Endodermal cell (in vitro differentiated cells): ENCODE measurements at regions not wholly inside any gene's neighbourhood (a gene's known extent, or its start where the extent isn't known, plus 50 kb on each side); places are given as distances from the start of the nearest gene placed in this dataset.
"Not testable (repeated sequence)": the region's sequence is repeated elsewhere in the genome, so short reads cannot be mapped to it uniquely, and the experiment has no call there.

ENCODE experiments used
- DNase-seq: peaks from one replicate; pipeline ENCODE4 v3.0.0-alpha.2; 2017
- H3K27ac ChIP-seq: 2 replicates; pipeline ENCODE4 v1.5.1; 2013; ENCODE audit warnings: mild to moderate bottlenecking, low read depth, low read length, moderate library complexity
- H3K27me3 ChIP-seq: 2 replicates; pipeline ENCODE4 v1.6.1; 2013; ENCODE audit warnings: mild to moderate bottlenecking, low read length, moderate library complexity; ENCODE audit not compliant: insufficient read depth, control insufficient read depth, poor library complexity, severe bottlenecking
- H3K36me3 ChIP-seq: 2 replicates; pipeline ENCODE4 v1.7.0; 2013; ENCODE audit warnings: mild to moderate bottlenecking, low read length, moderate library complexity; ENCODE audit not compliant: control insufficient read depth, insufficient read depth
- H3K4me1 ChIP-seq: one replicate; pipeline ENCODE4 v1.7.0; 2013; ENCODE audit warnings: low read length; ENCODE audit not compliant: control insufficient read depth, insufficient read depth
- H3K4me3 ChIP-seq: 2 replicates; pipeline ENCODE4 v1.5.1; 2013; ENCODE audit warnings: mild to moderate bottlenecking, low read length, moderate library complexity
- H3K9ac ChIP-seq: 2 replicates; pipeline ENCODE4 v1.6.1; 2013; ENCODE audit warnings: mild to moderate bottlenecking, low read length, moderate library complexity; ENCODE audit not compliant: poor library complexity, severe bottlenecking; ENCODE audit errors: extremely low read depth
- H3K9me3 ChIP-seq: 2 replicates; pipeline ENCODE4 v1.6.1; 2013; ENCODE audit warnings: mild to moderate bottlenecking, low read length, moderate library complexity; ENCODE audit not compliant: control insufficient read depth
- H3K27ac Mint-ChIP-seq: 2 replicates; pipeline ENCODE4 v1.8.0; 2020; ENCODE audit warnings: mixed read lengths
- H3K27me3 Mint-ChIP-seq: 2 replicates; pipeline ENCODE4 v1.8.0; 2021; ENCODE audit warnings: mild to moderate bottlenecking, mixed read lengths; ENCODE audit not compliant: insufficient read depth
- H3K36me3 Mint-ChIP-seq: 2 replicates; pipeline ENCODE4 v1.8.0; 2020; ENCODE audit warnings: low read depth, mixed read lengths
- H3K4me1 Mint-ChIP-seq: 2 replicates; pipeline ENCODE4 v1.8.0; 2020; ENCODE audit warnings: mixed read lengths
- H3K4me3 Mint-ChIP-seq: 2 replicates; pipeline ENCODE4 v1.8.0; 2020; ENCODE audit warnings: mild to moderate bottlenecking, moderate library complexity, mixed read lengths
- H3K9me3 Mint-ChIP-seq: 2 replicates; pipeline ENCODE4 v1.8.0; 2020; ENCODE audit warnings: mild to moderate bottlenecking, mixed read lengths
- CTCF ChIP-seq: fragments of 200-600 bp; sonication (generic); conservative IDR thresholded peaks from 2 replicates; pipeline ENCODE4 v1.5.0; 2021; ENCODE audit warnings: antibody characterized with exemption, mild to moderate bottlenecking
- WGBS, 2 experiments: methylation state at CpG; one replicate each; pipeline versions ENCODE4 v1.1.5 to v1.1.7; 2013; ENCODE audit warnings: missing lambda C conversion rate in 2 of 2, mixed read lengths in 1 of 2; ENCODE audit not compliant: insufficient coverage in 1 of 2, insufficient read length in 1 of 2; 5-methylcytosine and 5-hydroxymethylcytosine counted together

DNA sequence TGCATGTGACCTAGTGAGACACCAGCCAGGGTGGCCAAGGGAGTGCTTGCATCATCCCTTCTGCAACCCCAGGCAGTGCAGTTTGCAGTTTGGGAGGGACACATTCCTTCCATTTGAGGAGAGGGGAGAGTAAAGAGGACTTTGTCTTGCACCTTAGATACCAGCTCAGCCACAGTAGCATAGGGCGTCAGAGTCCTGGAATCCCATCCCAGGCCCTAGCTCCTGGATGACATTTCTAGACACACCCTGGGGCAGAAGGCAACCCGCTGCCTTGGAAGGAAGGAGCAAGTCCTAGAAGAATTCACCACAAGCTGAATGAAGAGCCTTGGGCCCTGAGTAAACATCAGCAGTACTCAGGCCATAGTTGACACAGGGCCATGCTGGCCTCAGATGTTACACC is 680.4 kb upstream of the IMPG1 start:
- Mint-ChIP-seq H3K36me3 (no peaks in the 10 kb centered on the region), H3K4me1 (no peaks in the 10 kb centered on the region), H3K27ac (no peak overlapping the region), H3K27me3 (peaks cover 1% of the 10 kb centered on the region), H3K9me3 (no peaks in the 10 kb centered on the region), H3K4me3 (no peak overlapping the region)
- no peak for DNase-seq
- H3K9ac ChIP-seq = no peak overlapping the region
- no peaks in the 10 kb centered on the region for H3K36me3 ChIP-seq
- no peaks in the 10 kb centered on the region for H3K4me1 ChIP-seq
- no peak for TF ChIP-seq CTCF
- H3K9me3 ChIP-seq = no peaks in the 10 kb centered on the region
- no peak overlapping the region for H3K27ac ChIP-seq
- no peak overlapping the region for H3K4me3 ChIP-seq
- WGBS, 2 experiments = 93% methylated on average over 2 of the region's 2 CpGs; no CpG with 5 or more reads in 1 of the 2 experiments
- H3K27me3 ChIP-seq = no peaks in the 10 kb centered on the region

DNA sequence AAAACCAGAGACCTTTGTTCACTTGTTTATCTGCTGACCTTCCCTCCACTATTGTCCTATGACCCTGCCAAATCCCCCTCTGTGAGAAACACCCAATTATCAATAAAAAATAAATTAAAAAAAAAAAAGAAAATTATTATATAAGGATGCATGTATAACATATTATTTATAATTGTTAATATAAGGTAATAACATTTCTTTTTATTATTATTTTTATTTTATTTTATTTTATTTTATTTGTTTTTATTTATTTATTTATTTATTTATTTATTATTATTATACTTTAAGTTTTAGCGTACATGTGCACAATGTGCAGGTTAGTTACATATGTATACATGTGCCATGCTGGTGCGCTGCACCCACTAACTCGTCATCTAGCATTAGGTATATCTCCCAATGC is 672.9 kb upstream of the IMPG1 start:
- not testable (repeated sequence) for H3K36me3 Mint-ChIP-seq, H3K9ac ChIP-seq, H3K9me3 ChIP-seq, H3K27ac ChIP-seq, H3K4me3 ChIP-seq, H3K9me3 Mint-ChIP-seq, H3K4me3 Mint-ChIP-seq, H3K27me3 Mint-ChIP-seq, H3K4me1 Mint-ChIP-seq, H3K4me1 ChIP-seq, H3K27ac Mint-ChIP-seq, DNase-seq, H3K27me3 ChIP-seq, H3K36me3 ChIP-seq
- WGBS, 2 experiments = no CpG with 5 or more reads among the region's 3 CpGs

DNA sequence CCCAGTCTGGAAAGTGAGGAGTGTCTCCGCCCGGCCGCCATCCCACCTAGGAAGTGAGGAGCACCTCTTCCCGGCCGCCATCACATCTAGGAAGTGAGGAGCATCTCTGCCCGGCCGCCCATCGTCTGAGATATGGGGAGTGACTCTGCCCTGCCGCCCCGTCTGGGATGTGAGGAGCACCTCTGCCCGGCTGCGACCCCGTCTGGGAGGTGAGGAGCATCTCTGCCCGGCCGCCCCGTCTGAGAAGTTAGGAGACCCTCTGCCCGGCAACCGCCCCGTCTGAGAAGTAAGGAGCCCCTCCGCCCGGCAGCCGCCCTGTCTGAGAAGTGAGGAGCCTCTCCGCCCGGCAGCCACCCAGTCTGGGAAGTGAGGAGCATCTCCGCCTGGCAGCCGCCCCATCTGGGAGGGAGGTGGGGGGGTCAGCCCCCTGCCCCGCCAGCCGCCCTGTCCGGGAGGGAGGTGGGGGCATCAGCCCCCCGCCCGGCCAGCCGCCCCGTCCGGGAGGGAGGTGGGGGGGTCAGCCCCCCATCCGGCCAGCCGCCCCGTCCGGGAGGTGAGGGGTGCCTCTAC is 671.8 kb upstream of the IMPG1 start:
- H3K4me3 ChIP-seq, H3K36me3 Mint-ChIP-seq, H3K27ac ChIP-seq, H3K9me3 Mint-ChIP-seq, H3K27me3 ChIP-seq, H3K27me3 Mint-ChIP-seq, H3K4me3 Mint-ChIP-seq, H3K4me1 ChIP-seq, H3K27ac Mint-ChIP-seq, H3K36me3 ChIP-seq, H3K9me3 ChIP-seq, H3K9ac ChIP-seq, DNase-seq, H3K4me1 Mint-ChIP-seq: not testable (repeated sequence)
- 88 to 89% methylated on average over 5 to 38 of the region's 38 CpGs for WGBS, 2 experiments

DNA sequence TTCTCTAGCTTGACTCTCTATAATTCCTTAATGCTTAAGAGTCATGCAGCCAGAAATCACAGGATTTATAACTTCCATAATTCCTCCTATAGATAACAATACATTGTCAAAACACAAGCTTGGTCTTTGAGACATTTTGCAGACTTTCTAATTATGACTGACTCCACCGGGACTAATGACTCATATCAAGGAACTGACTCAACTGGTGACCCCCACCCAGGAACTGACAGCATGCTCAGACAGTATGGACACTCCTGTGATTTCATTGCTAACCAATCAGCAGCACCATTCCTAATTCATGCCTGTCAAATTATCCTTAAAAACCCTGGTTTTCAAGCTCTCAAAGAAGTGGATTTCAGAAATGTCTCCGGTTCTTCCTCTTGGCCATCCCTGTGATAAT is 670.5 kb upstream of the IMPG1 start:
- Mint-ChIP-seq H3K4me1 (no peaks in the 10 kb centered on the region), H3K4me3 (no peak overlapping the region), H3K36me3 (no peaks in the 10 kb centered on the region), H3K9me3 (peaks cover 7% of the 10 kb centered on the region), H3K27ac (no peak overlapping the region), H3K27me3 (no peaks in the 10 kb centered on the region)
- H3K4me3 ChIP-seq = no peak overlapping the region
- no peak for TF ChIP-seq CTCF
- H3K4me1 ChIP-seq = no peaks in the 10 kb centered on the region
- H3K9me3 ChIP-seq = peaks cover 8% of the 10 kb centered on the region
- no peaks in the 10 kb centered on the region for H3K36me3 ChIP-seq
- H3K27ac ChIP-seq = no peak overlapping the region
- 93 to 100% methylated on average over 1 to 2 of the region's 2 CpGs for WGBS, 2 experiments
- H3K27me3 ChIP-seq = no peaks in the 10 kb centered on the region
- no peak for DNase-seq
- no peak overlapping the region for H3K9ac ChIP-seq
